GM13977 (cell line): ENCODE measurements at regions not wholly inside any gene's neighbourhood (a gene's known extent, or its start where the extent isn't known, plus 50 kb on each side); places are given as distances from the start of the nearest gene placed in this dataset.

Experiments
- DNase-seq: peaks from one replicate; pipeline ENCODE4 v3.0.0; 2012; ENCODE audit warnings: low spot score
- CTCF ChIP-seq: IDR thresholded peaks from 2 replicates; pipeline ENCODE4 v1.5.1; 2012; ENCODE audit warnings: mild to moderate bottlenecking, control low read depth; ENCODE audit not compliant: insufficient read depth; ENCODE audit errors: extremely low read depth, missing control alignments
- in situ Hi-C: fragments of 300-500 bp; cut with MboI; formaldehyde crosslinking; loops from one replicate; pipeline ENCODE4 v1.12.0; 2022; ENCODE audit warnings: low sequenced_read_pairs, low pct_unique_long_range_greater_than_20kb, mixed read lengths, inconsistent platforms; ENCODE audit not compliant: unreplicated experiment

- no peak for DNase-seq
- in situ Hi-C loops = no loop called here
- no peak for TF ChIP-seq CTCF
These were observed 176.5 kb upstream of the NBEA start for GRCh38 chr13:34765446-34766180.

- DNase-seq = no peak
- in situ Hi-C loops = no loop called here
- no peak for TF ChIP-seq CTCF
These were observed 174.3 kb upstream of the NBEA start for GRCh38 chr13:34767778-34768177.

GRCh38 chr13:34772206-34772605 is 169.9 kb upstream of the NBEA start:
- DNase-seq = no peak
- in situ Hi-C loops = no loop called here
- no peak for TF ChIP-seq CTCF

- DNase-seq = no peak
- in situ Hi-C loops = no loop called here
- no peak for TF ChIP-seq CTCF
These were observed 169.2 kb upstream of the NBEA start for GRCh38 chr13:34772881-34773280.

GRCh38 chr13:34776390-34776981 is 165.6 kb upstream of the NBEA start:
- TF ChIP-seq CTCF = no peak
- no peak for DNase-seq
- in situ Hi-C loops = no loop called here

GRCh38 chr13:34777089-34777913 is 164.8 kb upstream of the NBEA start:
- in situ Hi-C loops = no loop called here
- DNase-seq = no peak
- TF ChIP-seq CTCF = no peak
